ENCODE measurements at regions not wholly inside any gene's neighbourhood (a gene's known extent, or its start where the extent isn't known, plus 50 kb on each side); places are given as distances from the start of the nearest gene placed in this dataset.
"Not testable (repeated sequence)": the region's sequence is repeated elsewhere in the genome, so short reads cannot be mapped to it uniquely, and the experiment has no call there.

GRCh38 chrX:56343219-56343618 lies 111.1 kb downstream of the KLF8 start:
- Histone ChIP-seq H3K36me3 (no peaks in the 10 kb centered on the region), H3K4me1 (no peaks in the 10 kb centered on the region), H3K27ac (no peak overlapping the region), H3K27me3 (no peaks in the 10 kb centered on the region), H3K4me3 (no peak overlapping the region), H3K9me3 (peaks cover 0 to 22% (median 11%) of the 10 kb centered on the region in 4 donors)
- intact Hi-C loops (cut with DNase I; ENCODE audit: low total_unique reads), result no loop called here
- 45 to 71% (median 59%) methylated on average over 3 to 5 of the region's 5 CpGs for WGBS, 5 donors
- DNase-seq, result no peak
- no peak for TF ChIP-seq POLR2A (IDR thresholded peaks at IDR 0.05)
- TF ChIP-seq CTCF (IDR thresholded peaks at IDR 0.05), result no peak
- no peak for TF ChIP-seq POLR2AphosphoS5 (IDR thresholded peaks at IDR 0.05)
- no peak for TF ChIP-seq EP300 (IDR thresholded peaks at IDR 0.05)

- Histone ChIP-seq H3K9me3 (peaks cover 0 to 26% (median 12%) of the 10 kb centered on the region in 4 donors), H3K36me3 (no peaks in the 10 kb centered on the region), H3K27ac (no peak overlapping the region), H3K27me3 (no peaks in the 10 kb centered on the region), H3K4me3 (no peak overlapping the region), H3K4me1 (no peaks in the 10 kb centered on the region)
- DNase-seq, result no peak
- 71 to 83% (median 74%) methylated on average over 3 to 5 of the region's 5 CpGs for WGBS, 5 donors
- TF ChIP-seq EP300 (IDR thresholded peaks at IDR 0.05), result no peak
- TF ChIP-seq CTCF (IDR thresholded peaks at IDR 0.05), result no peak
- no peak for TF ChIP-seq POLR2A (IDR thresholded peaks at IDR 0.05)
- no peak for TF ChIP-seq POLR2AphosphoS5 (IDR thresholded peaks at IDR 0.05)
- intact Hi-C loops (cut with DNase I; ENCODE audit: low total_unique reads), result no loop called here
Observed at GRCh38 chrX:56343664-56344063, 111.5 kb downstream of the KLF8 start.

GRCh38 chrX:56358145-56358544 lies 126.0 kb downstream of the KLF8 start:
- H3K4me3 ChIP-seq; H3K27me3 ChIP-seq; DNase-seq; intact Hi-C loops (cut with DNase I; ENCODE audit: low total_unique reads); H3K4me1 ChIP-seq; H3K27ac ChIP-seq; H3K36me3 ChIP-seq: not testable (repeated sequence)
- WGBS, 5 donors, result 43 to 75% (median 58%) methylated on average over 2 to 4 of the region's 4 CpGs
- H3K9me3 ChIP-seq, result peaks cover 0 to 27% (median 18%) of the 10 kb centered on the region in 4 donors

GRCh38 chrX:56365171-56365570 lies 133.0 kb downstream of the KLF8 start:
- intact Hi-C loops (cut with DNase I; ENCODE audit: low total_unique reads); H3K36me3 ChIP-seq; H3K4me3 ChIP-seq; H3K4me1 ChIP-seq; H3K27ac ChIP-seq; DNase-seq; H3K27me3 ChIP-seq: not testable (repeated sequence)
- peaks cover 0 to 16% (median 4%) of the 10 kb centered on the region in 4 donors for H3K9me3 ChIP-seq
- WGBS, 5 donors, result 62 to 77% (median 71%) methylated on average over 2 of the region's 2 CpGs

- no peaks in the 10 kb centered on the region for H3K36me3 ChIP-seq
- 54 to 78% (median 61%) methylated on average over 4 to 9 of the region's 9 CpGs for WGBS, 5 donors
- DNase-seq, result peak in 1 of 2 donors; percentile 2
Observed at GRCh38 chrX:56366901-56367300, 134.7 kb downstream of the KLF8 start.

More at GRCh38 chrX:56366901-56367300, 134.7 kb downstream of the KLF8 start:
- Histone ChIP-seq H3K4me1 (no peaks in the 10 kb centered on the region), H3K9me3 (peaks cover 0 to 12% (median 0%) of the 10 kb centered on the region in 4 donors), H3K4me3 (no peak overlapping the region), H3K27ac (no peak overlapping the region), H3K27me3 (no peaks in the 10 kb centered on the region)
- intact Hi-C loops (cut with DNase I; ENCODE audit: low total_unique reads), result no loop called here
- TF ChIP-seq CTCF (IDR thresholded peaks at IDR 0.05) (no peak), POLR2AphosphoS5 (IDR thresholded peaks at IDR 0.05) (no peak), POLR2A (IDR thresholded peaks at IDR 0.05) (no peak)

Measured in stomach (tissue), 8 donors.